ENCODE measurements at regions not wholly inside any gene's neighbourhood (a gene's known extent, or its start where the extent isn't known, plus 50 kb on each side); places are given as distances from the start of the nearest gene placed in this dataset.

DNA sequence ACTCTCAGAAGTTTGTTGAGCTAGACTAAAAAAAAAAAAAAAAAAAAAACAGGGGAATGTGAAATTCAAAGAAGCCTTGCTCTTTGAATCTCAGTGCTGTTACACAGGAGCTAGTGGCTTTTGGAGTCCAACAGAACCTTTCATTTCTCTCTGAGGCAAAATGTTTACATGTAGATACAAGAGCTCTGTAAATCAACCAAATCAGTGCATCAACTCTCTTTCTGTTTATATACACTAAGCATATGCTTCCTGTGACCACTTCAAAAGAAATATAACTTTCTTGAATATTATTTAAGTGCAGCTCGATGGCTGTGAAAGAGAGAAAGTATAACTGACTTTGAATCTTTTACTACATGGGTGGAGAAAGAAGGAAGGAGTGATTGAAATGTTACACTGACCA is 115.3 kb upstream of the ITGA1 start:
- Histone ChIP-seq H3K4me3 (no peak overlapping the region), H3K9me3 (replicated peaks) (no peaks in the 10 kb centered on the region), H3K27me3 (ENCODE audit: low read depth) (no peaks in the 10 kb centered on the region), H3K36me3 (no peaks in the 10 kb centered on the region), H3K27ac (replicated peaks) (no peak overlapping the region), H3K4me1 (no peaks in the 10 kb centered on the region)
- intact Hi-C loops (cut with micrococcal nuclease), result no loop called here
- TF ChIP-seq, protein P1, sequence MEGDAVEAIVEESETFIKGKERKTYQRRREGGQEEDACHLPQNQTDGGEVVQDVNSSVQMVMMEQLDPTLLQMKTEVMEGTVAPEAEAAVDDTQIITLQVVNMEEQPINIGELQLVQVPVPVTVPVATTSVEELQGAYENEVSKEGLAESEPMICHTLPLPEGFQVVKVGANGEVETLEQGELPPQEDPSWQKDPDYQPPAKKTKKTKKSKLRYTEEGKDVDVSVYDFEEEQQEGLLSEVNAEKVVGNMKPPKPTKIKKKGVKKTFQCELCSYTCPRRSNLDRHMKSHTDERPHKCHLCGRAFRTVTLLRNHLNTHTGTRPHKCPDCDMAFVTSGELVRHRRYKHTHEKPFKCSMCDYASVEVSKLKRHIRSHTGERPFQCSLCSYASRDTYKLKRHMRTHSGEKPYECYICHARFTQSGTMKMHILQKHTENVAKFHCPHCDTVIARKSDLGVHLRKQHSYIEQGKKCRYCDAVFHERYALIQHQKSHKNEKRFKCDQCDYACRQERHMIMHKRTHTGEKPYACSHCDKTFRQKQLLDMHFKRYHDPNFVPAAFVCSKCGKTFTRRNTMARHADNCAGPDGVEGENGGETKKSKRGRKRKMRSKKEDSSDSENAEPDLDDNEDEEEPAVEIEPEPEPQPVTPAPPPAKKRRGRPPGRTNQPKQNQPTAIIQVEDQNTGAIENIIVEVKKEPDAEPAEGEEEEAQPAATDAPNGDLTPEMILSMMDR (IDR thresholded peaks at IDR 0.05; ENCODE audit: borderline replicate concordance), result no peak
- no peak for DNase-seq

DNA sequence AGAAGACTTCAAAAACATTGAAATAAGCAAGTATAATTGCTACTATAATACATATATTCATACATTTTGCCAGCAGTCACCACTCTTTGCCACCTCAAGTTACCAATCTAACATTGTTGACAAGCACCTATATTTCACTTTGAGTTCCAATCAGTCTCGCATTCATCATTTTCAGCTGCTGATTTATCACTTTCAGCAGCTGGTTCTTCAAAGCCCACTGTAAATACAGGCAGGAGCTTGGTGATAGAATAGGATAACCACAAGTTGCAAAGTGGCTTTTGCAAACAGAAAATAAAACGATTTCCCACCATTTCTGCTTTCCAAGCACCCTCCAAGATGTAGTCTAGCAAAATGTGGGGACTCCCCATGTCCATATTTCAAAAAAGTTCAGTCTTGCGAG is 114.2 kb upstream of the ITGA1 start:
- Histone ChIP-seq H3K9me3 (replicated peaks) (no peaks in the 10 kb centered on the region), H3K27me3 (ENCODE audit: low read depth) (no peaks in the 10 kb centered on the region), H3K4me1 (no peaks in the 10 kb centered on the region), H3K36me3 (no peaks in the 10 kb centered on the region), H3K27ac (replicated peaks) (no peak overlapping the region), H3K4me3 (no peak overlapping the region)
- intact Hi-C loops (cut with micrococcal nuclease), result no loop called here
- no peak for DNase-seq
- TF ChIP-seq, protein P1 (IDR thresholded peaks at IDR 0.05; ENCODE audit: borderline replicate concordance), result no peak

DNA sequence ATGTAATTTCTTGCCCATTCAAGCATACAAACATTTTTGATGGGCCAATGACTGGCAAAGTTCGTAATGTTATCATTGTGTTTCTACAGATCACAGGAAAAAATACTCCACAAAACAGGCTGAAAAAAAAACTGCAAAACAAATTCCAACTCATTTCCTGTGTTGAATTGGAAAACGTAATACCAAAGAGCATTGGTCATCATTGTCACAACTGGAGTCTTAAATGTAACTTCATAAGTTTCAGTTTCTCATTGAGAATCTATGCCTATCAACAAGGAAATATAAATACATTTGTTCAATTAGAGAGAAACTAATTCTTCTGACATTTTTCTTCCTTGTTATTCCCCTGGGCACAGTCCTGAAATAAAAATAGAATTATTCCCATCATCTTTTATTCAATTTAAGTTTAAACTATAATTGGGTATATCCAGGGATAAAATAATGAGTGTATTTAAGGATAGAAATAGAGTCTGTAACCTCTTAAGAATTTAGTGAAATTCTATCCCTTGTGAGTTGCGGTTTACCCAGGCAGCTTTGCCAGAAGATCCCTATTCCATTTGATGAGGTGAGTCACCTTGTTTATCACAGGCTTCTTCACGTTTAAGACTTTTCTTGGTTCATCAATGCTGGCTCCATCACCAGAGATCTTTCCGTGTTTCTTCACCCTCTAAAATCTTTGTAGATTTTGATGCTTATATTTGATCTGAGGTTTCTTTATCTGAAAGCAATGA is 112.7 kb upstream of the ITGA1 start:
- Histone ChIP-seq H3K4me3 (no peak overlapping the region), H3K27me3 (ENCODE audit: low read depth) (no peaks in the 10 kb centered on the region), H3K9me3 (replicated peaks) (no peaks in the 10 kb centered on the region), H3K4me1 (no peaks in the 10 kb centered on the region), H3K27ac (replicated peaks) (peak overlapping the region; percentile 61), H3K36me3 (no peaks in the 10 kb centered on the region)
- TF ChIP-seq, protein P1 (IDR thresholded peaks at IDR 0.05; ENCODE audit: borderline replicate concordance), result no peak
- no peak for DNase-seq
- intact Hi-C loops (cut with micrococcal nuclease), result no loop called here

DNA sequence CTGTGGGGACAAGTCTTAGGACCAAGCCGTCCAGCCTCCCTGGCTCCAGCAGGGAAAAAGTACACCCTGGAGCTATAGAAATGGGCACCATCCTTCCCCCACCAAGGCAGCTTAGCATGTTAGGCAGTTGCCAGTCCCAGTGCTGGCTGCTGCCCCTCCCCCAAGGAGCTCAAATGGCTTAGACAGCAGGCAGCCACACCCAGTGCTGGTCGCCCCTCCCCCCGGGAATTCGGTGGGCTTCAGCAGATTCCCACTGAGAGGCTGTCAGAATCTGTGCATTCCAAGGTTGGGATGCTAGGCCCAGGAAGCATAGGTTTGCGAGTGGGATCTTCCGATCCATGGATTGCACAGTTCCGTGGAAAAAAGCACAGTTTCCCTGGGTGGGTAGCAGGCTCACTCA is 105.2 kb upstream of the ITGA1 start:
- TF ChIP-seq, protein P1 (IDR thresholded peaks at IDR 0.05; ENCODE audit: borderline replicate concordance), result no peak

DNA sequence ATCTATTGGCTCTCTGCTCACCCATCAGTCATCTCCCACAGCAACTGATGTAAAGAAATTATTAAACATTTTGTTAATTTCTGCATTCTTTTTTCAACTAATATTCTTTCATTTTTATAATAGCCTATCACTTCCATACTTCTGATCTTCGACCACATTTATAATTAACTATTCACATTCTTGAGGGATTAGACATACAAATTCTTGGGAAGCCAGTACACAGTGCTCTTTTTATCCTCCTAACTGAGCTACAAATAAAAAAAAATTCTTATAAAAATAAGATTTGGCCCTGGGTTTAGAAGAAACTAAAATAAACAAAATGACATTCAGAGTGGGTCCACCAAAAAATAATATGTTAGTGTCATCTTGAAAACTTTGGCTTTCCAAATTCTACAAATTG is 103.7 kb upstream of the ITGA1 start:
- intact Hi-C loops (cut with micrococcal nuclease), result no loop called here
- H3K4me1 ChIP-seq, result no peaks in the 10 kb centered on the region
- no peak for DNase-seq
- TF ChIP-seq, protein P1 (IDR thresholded peaks at IDR 0.05; ENCODE audit: borderline replicate concordance), result no peak
- H3K27ac ChIP-seq (replicated peaks), result no peak overlapping the region
- no peaks in the 10 kb centered on the region for H3K9me3 ChIP-seq (replicated peaks)
- H3K27me3 ChIP-seq (ENCODE audit: low read depth), result no peaks in the 10 kb centered on the region
- H3K36me3 ChIP-seq, result no peaks in the 10 kb centered on the region
- H3K4me3 ChIP-seq, result no peak overlapping the region

More for the DNA sequence above, 105.2 kb upstream of the ITGA1 start:
- DNase-seq, result no peak
- intact Hi-C loops (cut with micrococcal nuclease), result no loop called here
- H3K9me3 ChIP-seq (replicated peaks), result no peaks in the 10 kb centered on the region
- H3K4me3 ChIP-seq, result no peak overlapping the region
- no peaks in the 10 kb centered on the region for H3K36me3 ChIP-seq
- H3K4me1 ChIP-seq, result no peaks in the 10 kb centered on the region
- no peak overlapping the region for H3K27ac ChIP-seq (replicated peaks)
- no peaks in the 10 kb centered on the region for H3K27me3 ChIP-seq (ENCODE audit: low read depth)
